HepG2 (cell line): ENCODE measurements at regions not wholly inside any gene's neighbourhood (a gene's known extent, or its start where the extent isn't known, plus 50 kb on each side); places are given as distances from the start of the nearest gene placed in this dataset.

Source experiments
- ATAC-seq: fragments of 200-7000 bp; cut with Tn5 transposase; 3 replicates; pipeline ENCODE4 v1.9.1; 2020; ENCODE audit warnings: mild to moderate bottlenecking, moderate library complexity
- BruUV-seq: library from RNA; stranded (reverse); fragments of 400-500 nt; replicated peaks from 2 replicates; lab custom pipeline; 2021; lab: Mats Ljungman, UMichigan
- CTCF ChIA-PET: fragments of 300-600 bp; formaldehyde crosslinking; extraction: SDS; loops from one replicate; lab custom pipeline; 2021; ENCODE audit warnings: low total read pairs, inconsistent platforms, low intra/inter-chr PET ratio; lab: Yijun Ruan, JAX
- POLR2A ChIA-PET: fragments of 350-600 bp; sonication (Branson Sonifier 250); formaldehyde crosslinking; loops from one replicate; lab custom pipeline; 2020; ENCODE audit warnings: antibody characterized with exemption, inconsistent platforms; lab: Yijun Ruan, JAX
- DNase-seq: peaks from one replicate; pipeline ENCODE4 v3.0.0-alpha.2; 2015; ENCODE audit warnings: low spot score
- FAIRE-seq: peaks from 3 replicates; lab custom pipeline; 2011; peaks lifted over from hg19 to GRCh38; lab: Jason Lieb, UNC
- H2AFZ ChIP-seq: one replicate; pipeline ENCODE4 v1.6.1; 2011; ENCODE audit warnings: low read length, inconsistent platforms
- H3K27ac ChIP-seq: fragments of 300-600 bp; 3 replicates; pipeline ENCODE4 v1.8.0; 2011; ENCODE audit warnings: mixed run types, mild to moderate bottlenecking, mixed read lengths, low read length, inconsistent platforms; ENCODE audit not compliant: insufficient read depth; ENCODE audit errors: extremely low read length
- H3K27me3 ChIP-seq, 2 experiments: fragments of 200-600 bp in 1 of 2; 2 replicates in 1 of 2; 3 replicates in 1 of 2; pipeline versions ENCODE4 v1.6.0 to v1.8.0; 2011; ENCODE audit warnings: low read length in 2 of 2, mild to moderate bottlenecking in 2 of 2, moderate library complexity in 2 of 2, inconsistent platforms in 1 of 2; ENCODE audit not compliant: insufficient read depth in 2 of 2, control insufficient read depth in 1 of 2
- H3K36me3 ChIP-seq, 2 experiments: fragments of 200-600 bp in 1 of 2; replicated peaks in 1 of 2; 2 replicates in 1 of 2; 3 replicates in 1 of 2; pipeline versions ENCODE4 v1.5.1 to v1.8.0; 2011; ENCODE audit warnings: low read length in 2 of 2, inconsistent platforms in 1 of 2; ENCODE audit not compliant: insufficient read depth in 2 of 2, control insufficient read depth in 1 of 2
- H3K4me1 ChIP-seq: 2 replicates; pipeline ENCODE4 v1.5.1; 2012; ENCODE audit warnings: low read length, inconsistent platforms; ENCODE audit not compliant: insufficient read depth
- H3K4me2 ChIP-seq: 2 replicates; pipeline ENCODE4 v1.6.0; 2011; ENCODE audit warnings: low read depth, low read length, inconsistent platforms
- H3K4me3 ChIP-seq, 3 experiments: fragments of 200-600 bp in 1 of 3; sonication (generic), shearing (Covaris generic) in 1 of 3; replicated peaks in 1 of 3; 2 replicates each; pipeline ENCODE4 v1.5.1; 2011 to 2016; ENCODE audit warnings: low read length in 3 of 3, inconsistent platforms in 2 of 3, low read depth in 2 of 3, mild to moderate bottlenecking in 2 of 3, control low read depth in 1 of 3, mixed read lengths in 1 of 3; ENCODE audit not compliant: insufficient read depth in 1 of 3
- H3K79me2 ChIP-seq: one replicate; pipeline ENCODE4 v1.6.1; 2011; ENCODE audit warnings: low read length, inconsistent platforms; ENCODE audit not compliant: insufficient read depth
- H3K9ac ChIP-seq: 2 replicates; pipeline ENCODE4 v1.6.0; 2011; ENCODE audit warnings: mild to moderate bottlenecking, low read depth, low read length, inconsistent platforms; ENCODE audit not compliant: insufficient read depth
- H3K9me3 ChIP-seq: 2 replicates; pipeline ENCODE4 v1.5.1; 2012; ENCODE audit warnings: mild to moderate bottlenecking, low read length
- H4K20me1 ChIP-seq: 2 replicates; pipeline ENCODE4 v1.6.0; 2011; ENCODE audit warnings: inconsistent platforms, mild to moderate bottlenecking, low read length, moderate library complexity; ENCODE audit not compliant: insufficient read depth
- DDIT3 ChIP-seq: sonication (generic); formaldehyde crosslinking; IDR thresholded peaks from 2 replicates; pipeline ENCODE4 v1.4.0; 2020; ENCODE audit warnings: mild to moderate bottlenecking, missing genetic modification reagents
- HCFC1 ChIP-seq: fragments of 150-350 bp; IDR thresholded peaks from 2 replicates; pipeline ENCODE4 v1.6.1; 2014; ENCODE audit warnings: low read depth, low read length
- HOXA3 ChIP-seq: sonication (generic); formaldehyde crosslinking; IDR thresholded peaks from 2 replicates; pipeline ENCODE4 v1.5.0; 2020; ENCODE audit warnings: missing genetic modification reagents
- IRX3 ChIP-seq: sonication (generic); formaldehyde crosslinking; IDR thresholded peaks from 2 replicates; pipeline ENCODE4 v1.8.1; 2023; ENCODE audit warnings: mild to moderate bottlenecking, low read depth, missing genetic modification reagents, borderline replicate concordance
- MAF1 ChIP-seq: sonication (generic); formaldehyde crosslinking; IDR thresholded peaks from 2 replicates; pipeline ENCODE4 v1.5.0; 2020; ENCODE audit warnings: missing genetic modification reagents, borderline replicate concordance
- NCOA2 ChIP-seq: sonication (generic); formaldehyde crosslinking; IDR thresholded peaks from 2 replicates; pipeline ENCODE4 v1.8.0; 2022; ENCODE audit warnings: inconsistent platforms
- NFE2L2 ChIP-seq: fragments of 150-350 bp; IDR thresholded peaks from 2 replicates; pipeline ENCODE4 v1.6.1; 2014; ENCODE audit warnings: low read length
- PRDM4 ChIP-seq: sonication (generic); formaldehyde crosslinking; IDR thresholded peaks from 2 replicates; pipeline ENCODE4 v1.9.0; 2021; ENCODE audit warnings: missing genetic modification reagents, borderline replicate concordance
- RNF219 ChIP-seq: sonication (generic); formaldehyde crosslinking; IDR thresholded peaks from 2 replicates; pipeline ENCODE4 v1.5.0; 2020; ENCODE audit warnings: mild to moderate bottlenecking, missing genetic modification reagents
- TMF1 ChIP-seq: sonication (generic); formaldehyde crosslinking; IDR thresholded peaks from 2 replicates; pipeline ENCODE4 v1.8.1; 2022; ENCODE audit warnings: low read depth, missing genetic modification reagents
- ZBTB7A ChIP-seq: sonication (generic); formaldehyde crosslinking; IDR thresholded peaks from 2 replicates; pipeline ENCODE4 v1.8.0; 2022; ENCODE audit warnings: mild to moderate bottlenecking, missing genetic modification reagents
- ZNF343 ChIP-seq: sonication (generic); formaldehyde crosslinking; IDR thresholded peaks from 2 replicates; pipeline ENCODE4 v1.4.0; 2020; ENCODE audit warnings: mild to moderate bottlenecking, missing genetic modification reagents
- ZNF605 ChIP-seq: sonication (generic); formaldehyde crosslinking; IDR thresholded peaks from 2 replicates; pipeline ENCODE4 v1.8.0; 2022; ENCODE audit warnings: mild to moderate bottlenecking, missing genetic modification reagents
- ZNF788 ChIP-seq: sonication (generic); formaldehyde crosslinking; IDR thresholded peaks from 2 replicates; pipeline ENCODE4 v1.5.0; 2020; ENCODE audit warnings: mild to moderate bottlenecking, missing genetic modification reagents, borderline replicate concordance
- WGBS: methylation state at CpG from one replicate; pipeline ENCODE4 v1.1.6; 2017; ENCODE audit warnings: low lambda C conversion rate; 5-methylcytosine and 5-hydroxymethylcytosine counted together
- in situ Hi-C: cut with HindIII; loops from 2 replicates; pipeline ENCODE4 v1.10.0; 2017; ENCODE audit warnings: low pct_unique_long_range_greater_than_20kb; ENCODE audit not compliant: extremely low pct_ligation_motif_present
- intact Hi-C: fragments of 100-400 bp; cut with micrococcal nuclease; formaldehyde crosslinking; loops from one replicate; pipeline ENCODE4 v1.10.0; 2022; ENCODE audit not compliant: unreplicated experiment
- TF ChIP-seq, protein P1 (sequence below): sonication (generic); formaldehyde crosslinking; IDR thresholded peaks from 2 replicates; pipeline ENCODE4 v1.5.0; 2020; ENCODE audit warnings: mild to moderate bottlenecking, missing genetic modification reagents

DNA sequence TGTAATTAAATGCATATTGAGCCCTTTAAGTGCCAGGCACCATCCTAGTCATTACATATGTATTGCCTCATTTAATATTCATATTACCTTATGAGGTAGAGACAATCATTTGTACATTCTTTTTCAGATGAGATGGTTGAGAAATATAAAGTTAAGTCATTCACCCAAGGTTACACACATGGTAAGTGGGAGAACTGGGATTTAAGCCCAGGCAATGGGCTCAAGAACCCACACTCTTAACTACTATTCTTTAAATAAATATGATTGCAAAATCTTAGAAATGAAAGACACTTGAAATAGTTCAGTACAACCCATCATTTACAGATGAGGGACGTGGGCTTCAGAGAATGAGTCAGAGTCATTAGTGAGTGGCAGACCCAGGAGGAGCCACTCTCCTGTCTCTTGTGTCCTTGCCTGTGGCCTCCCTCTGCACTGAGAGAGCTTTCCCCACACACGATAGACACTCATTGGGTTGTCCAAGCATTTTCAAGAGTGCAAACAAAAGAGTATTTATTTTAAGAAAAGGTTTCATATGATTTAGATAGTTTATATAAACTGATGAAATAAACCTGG, 60.8 kb downstream of the NPY1R start (continued):
- TF ChIP-seq RNF219 (CRISPR knock-in tag), result no peak
- no peak for TF ChIP-seq ZNF605 (CRISPR knock-in tag)
- no peak for TF ChIP-seq HCFC1
- no peak for TF ChIP-seq ZBTB7A (CRISPR knock-in tag)
- TF ChIP-seq, protein P1, sequence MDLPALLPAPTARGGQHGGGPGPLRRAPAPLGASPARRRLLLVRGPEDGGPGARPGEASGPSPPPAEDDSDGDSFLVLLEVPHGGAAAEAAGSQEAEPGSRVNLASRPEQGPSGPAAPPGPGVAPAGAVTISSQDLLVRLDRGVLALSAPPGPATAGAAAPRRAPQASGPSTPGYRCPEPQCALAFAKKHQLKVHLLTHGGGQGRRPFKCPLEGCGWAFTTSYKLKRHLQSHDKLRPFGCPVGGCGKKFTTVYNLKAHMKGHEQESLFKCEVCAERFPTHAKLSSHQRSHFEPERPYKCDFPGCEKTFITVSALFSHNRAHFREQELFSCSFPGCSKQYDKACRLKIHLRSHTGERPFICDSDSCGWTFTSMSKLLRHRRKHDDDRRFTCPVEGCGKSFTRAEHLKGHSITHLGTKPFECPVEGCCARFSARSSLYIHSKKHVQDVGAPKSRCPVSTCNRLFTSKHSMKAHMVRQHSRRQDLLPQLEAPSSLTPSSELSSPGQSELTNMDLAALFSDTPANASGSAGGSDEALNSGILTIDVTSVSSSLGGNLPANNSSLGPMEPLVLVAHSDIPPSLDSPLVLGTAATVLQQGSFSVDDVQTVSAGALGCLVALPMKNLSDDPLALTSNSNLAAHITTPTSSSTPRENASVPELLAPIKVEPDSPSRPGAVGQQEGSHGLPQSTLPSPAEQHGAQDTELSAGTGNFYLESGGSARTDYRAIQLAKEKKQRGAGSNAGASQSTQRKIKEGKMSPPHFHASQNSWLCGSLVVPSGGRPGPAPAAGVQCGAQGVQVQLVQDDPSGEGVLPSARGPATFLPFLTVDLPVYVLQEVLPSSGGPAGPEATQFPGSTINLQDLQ (CRISPR knock-in tag), result no peak

DNA sequence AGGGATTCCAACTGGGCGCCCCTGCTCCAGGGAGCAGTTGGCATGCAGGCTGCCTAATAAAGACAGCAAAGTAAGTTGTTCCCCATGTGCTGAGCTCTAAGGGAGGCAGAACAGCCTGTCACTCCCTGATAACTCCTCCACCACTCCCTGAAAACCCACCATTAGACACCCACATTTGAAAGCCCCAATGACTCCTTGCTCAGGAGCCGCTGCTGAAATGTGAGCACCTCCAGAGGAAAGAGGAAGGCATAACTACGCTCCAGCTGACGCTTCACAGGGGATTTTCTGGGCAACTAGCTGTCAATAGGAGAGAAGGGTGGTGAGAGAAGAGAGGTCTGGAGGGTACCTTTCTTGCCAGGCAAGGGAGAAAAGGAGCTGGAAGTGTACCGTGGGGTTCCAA, 62.5 kb downstream of the NPY1R start:
- Histone ChIP-seq H3K4me3 (no peak overlapping the region), H2AFZ (no peak overlapping the region), H3K4me2 (no peak overlapping the region), H3K79me2 (no peaks in the 10 kb centered on the region), H3K9me3 (no peaks in the 10 kb centered on the region), H3K9ac (no peak overlapping the region), H3K36me3 (no peaks in the 10 kb centered on the region), H4K20me1 (no peaks in the 10 kb centered on the region), H3K27me3 (peaks cover 0 to 3% of the 10 kb centered on the region in 2 experiments; a peak in 1 of 5 replicates), H3K27ac (no peak overlapping the region), H3K4me1 (no peaks in the 10 kb centered on the region)
- WGBS, result 15% methylated on average over 5 of the region's 5 CpGs
- ATAC-seq (peak; percentile 38; the same call in 1 of the 3 replicates), FAIRE-seq (no peak), DNase-seq (no peak)
- in situ Hi-C loops, result no loop called here
- intact Hi-C loops, result no loop called here
- BruUV-seq, result no TSS peak
- POLR2A ChIA-PET, result no interaction called here
- CTCF ChIA-PET, result no interaction called here
- TF ChIP-seq PRDM4 (CRISPR knock-in tag) (no peak), HOXA3 (CRISPR knock-in tag) (no peak), IRX3 (no peak), ZNF788 (no peak), ZNF343 (CRISPR knock-in tag) (no peak), MAF1 (no peak), NFE2L2 (no peak), NCOA2 (no peak), TMF1 (no peak), DDIT3 (CRISPR knock-in tag) (no peak)
